K562 (cell line): ENCODE measurements at regions not wholly inside any gene's neighbourhood (a gene's known extent, or its start where the extent isn't known, plus 50 kb on each side); places are given as distances from the start of the nearest gene placed in this dataset.

Experiments used
- ATAC-seq: fragments of 200-7000 bp; cut with Tn5 transposase; 3 replicates; pipeline ENCODE4 v1.9.1; 2020; ENCODE audit warnings: moderate library complexity
- BruUV-seq: library from RNA; stranded (reverse); fragments of 400-500 nt; replicated peaks from 2 replicates; lab custom pipeline; 2021; lab: Mats Ljungman, UMichigan
- CTCF ChIA-PET: fragments of 300-600 bp; formaldehyde crosslinking; extraction: SDS; loops from one replicate; lab custom pipeline; 2021; ENCODE audit warnings: low intra/inter-chr PET ratio; lab: Yijun Ruan, JAX
- POLR2A ChIA-PET: fragments of 300-600, 350-650 bp; sonication (Branson Sonifier 250); formaldehyde crosslinking; extraction: SDS; loops from one replicate; lab custom pipeline; 2021; ENCODE audit warnings: antibody characterized with exemption, inconsistent platforms; lab: Yijun Ruan, JAX
- DNase-seq, 4 experiments: peaks; one replicate each; pipeline versions ENCODE4 v3.0.0 to v3.0.0-alpha.2; 2011 to 2018; ENCODE audit warnings: low spot score in 3 of 4, mixed read lengths in 3 of 4; ENCODE audit errors: extremely low read depth in 1 of 4
- FAIRE-seq: peaks from 2 replicates; lab custom pipeline; 2011; peaks lifted over from hg19 to GRCh38; lab: Jason Lieb, UNC
- H2AFZ ChIP-seq: 2 replicates; pipeline ENCODE4 v1.6.0; 2011; ENCODE audit warnings: low read depth, low read length, control low read depth, inconsistent platforms
- H3K27ac ChIP-seq: fragments of 200-600 bp; 3 replicates; pipeline ENCODE4 v1.8.0; 2011; ENCODE audit warnings: low read depth, mild to moderate bottlenecking, control low read depth, inconsistent platforms, low read length, moderate library complexity, mixed read lengths; ENCODE audit errors: extremely low read depth
- H3K27me3 ChIP-seq, 2 experiments: fragments of 300-600 bp in 1 of 2; 2 replicates in 1 of 2; 3 replicates in 1 of 2; pipeline versions ENCODE4 v1.6.0 to v1.8.0; 2011; ENCODE audit warnings: inconsistent platforms in 2 of 2, low read length in 2 of 2, mild to moderate bottlenecking in 1 of 2, mixed read lengths in 1 of 2, moderate library complexity in 1 of 2; ENCODE audit not compliant: control insufficient read depth in 2 of 2, insufficient read depth in 2 of 2
- H3K36me3 ChIP-seq: fragments of 300-600 bp; 3 replicates; pipeline ENCODE4 v1.8.0; 2011; ENCODE audit warnings: mild to moderate bottlenecking, low read length, inconsistent platforms; ENCODE audit not compliant: control insufficient read depth, insufficient read depth
- H3K4me1 ChIP-seq, 2 experiments: fragments of 200-600 bp in 1 of 2; replicated peaks in 1 of 2; 2 replicates in 1 of 2; 3 replicates in 1 of 2; pipeline versions ENCODE4 v1.5.1 to v1.8.0; 2011; ENCODE audit warnings: inconsistent platforms in 2 of 2, low read length in 2 of 2, mild to moderate bottlenecking in 1 of 2, mixed read lengths in 1 of 2, moderate library complexity in 1 of 2; ENCODE audit not compliant: control insufficient read depth in 2 of 2, insufficient read depth in 2 of 2
- H3K4me2 ChIP-seq: 2 replicates; pipeline ENCODE4 v1.6.1; 2011; ENCODE audit warnings: low read length, control low read depth, inconsistent platforms, mixed read lengths; ENCODE audit not compliant: insufficient read depth
- H3K4me3 ChIP-seq: fragments of 200-600 bp; sonication (generic), shearing (Covaris generic); 2 replicates; pipeline ENCODE4 v1.5.1; 2016; ENCODE audit warnings: control low read depth, inconsistent platforms
- H3K79me2 ChIP-seq: fragments of 200-600 bp; 3 replicates; pipeline ENCODE4 v1.8.0; 2011; ENCODE audit warnings: low read length, inconsistent platforms; ENCODE audit not compliant: control insufficient read depth, insufficient read depth
- H3K9ac ChIP-seq, 2 experiments: 2 replicates each; pipeline versions ENCODE4 v1.6.0 to v1.6.1; 2011; ENCODE audit warnings: low read depth in 2 of 2, low read length in 2 of 2, control low read depth in 1 of 2, inconsistent platforms in 1 of 2, mild to moderate bottlenecking in 1 of 2, mixed read lengths in 1 of 2; ENCODE audit not compliant: insufficient read depth in 1 of 2
- H3K9me1 ChIP-seq: one replicate; pipeline ENCODE4 v1.6.0; 2011; ENCODE audit warnings: inconsistent platforms, mild to moderate bottlenecking, low read length, moderate library complexity; ENCODE audit not compliant: control insufficient read depth, insufficient read depth
- H3K9me3 ChIP-seq: replicated peaks from 2 replicates; pipeline ENCODE4 v1.5.1; 2011; ENCODE audit warnings: low read depth, low read length, inconsistent platforms; ENCODE audit not compliant: control insufficient read depth, insufficient read depth
- H4K20me1 ChIP-seq: replicated peaks from 2 replicates; pipeline ENCODE4 v1.6.1; 2011; ENCODE audit warnings: low read length, inconsistent platforms, mixed read lengths; ENCODE audit not compliant: control insufficient read depth, insufficient read depth
- CREM ChIP-seq: IDR thresholded peaks from 2 replicates; pipeline ENCODE4 v1.6.1; 2014; ENCODE audit warnings: antibody characterized with exemption, low read depth
- MTA2 ChIP-seq: fragments of 450-650 bp; IDR thresholded peaks from 2 replicates; pipeline ENCODE4 v1.6.1; 2016; ENCODE audit warnings: low read depth
- SIX5 ChIP-seq, 2 experiments: IDR thresholded peaks; 2 replicates each; pipeline ENCODE4 v1.6.1; 2011; ENCODE audit warnings: low read length in 2 of 2, borderline replicate concordance in 1 of 2, low read depth in 1 of 2, mild to moderate bottlenecking in 1 of 2, moderate library complexity in 1 of 2; ENCODE audit not compliant: insufficient read depth in 1 of 2
- XRCC5 ChIP-seq: fragments of 200-400 bp; formaldehyde crosslinking; IDR thresholded peaks from 2 replicates; pipeline ENCODE4 v1.6.1; 2017; ENCODE audit warnings: low read depth, mild to moderate bottlenecking, low read length
- ZFP1 ChIP-seq: fragments of 450-650 bp; formaldehyde crosslinking; IDR thresholded peaks from 2 replicates; pipeline ENCODE4 v1.4.0; 2020; ENCODE audit warnings: mild to moderate bottlenecking, mixed read lengths
- WGBS: fragments of 100-300 bp; shearing (Covaris generic); methylation state at CpG from one replicate; pipeline ENCODE4 v1.1.6; 2016; ENCODE audit warnings: low coverage, mixed read lengths; ENCODE audit not compliant: insufficient coverage; ENCODE audit errors: missing lambda C conversion rate; 5-methylcytosine and 5-hydroxymethylcytosine counted together
- in situ Hi-C: fragments of 300-500 bp; cut with MboI; formaldehyde crosslinking; loops from 4 replicates; pipeline ENCODE4 v1.15.0; 2018; ENCODE audit warnings: inconsistent platforms, mixed read lengths
- intact Hi-C: fragments of 100-400 bp; cut with micrococcal nuclease; formaldehyde crosslinking; loops from 2 replicates; pipeline ENCODE4 v1.14.2; 2022
- TF ChIP-seq, protein P1 (sequence below): sonication (generic); formaldehyde crosslinking; IDR thresholded peaks from 2 replicates; pipeline ENCODE4 v1.9.0; 2022; ENCODE audit warnings: mild to moderate bottlenecking, missing genetic modification reagents
- TF ChIP-seq, protein P2 (sequence below), 2 experiments: fragments of 450-650 bp in 1 of 2; sonication (generic) in 1 of 2; formaldehyde crosslinking; conservative IDR thresholded peaks; 2 replicates each; pipeline versions ENCODE4 v1.4.0 to v1.8.1; 2020 to 2022; ENCODE audit warnings: mild to moderate bottlenecking in 1 of 2, missing genetic modification reagents in 1 of 2
- TF ChIP-seq, protein P3 (sequence below): IDR thresholded peaks from 2 replicates; pipeline ENCODE4 v1.6.1; 2011; ENCODE audit not compliant: insufficient read length; ENCODE audit errors: extremely low read depth
- TF ChIP-seq, protein P4 (sequence below): fragments of 250-450 bp; sonication (Bioruptor Pico); IDR thresholded peaks from 2 replicates; pipeline ENCODE4 v1.5.0; 2021
- TF ChIP-seq, protein P5 (sequence below), 2 experiments: IDR thresholded peaks; 2 replicates each; pipeline ENCODE4 v1.6.1; 2011; ENCODE audit warnings: borderline replicate concordance in 1 of 2, control low read depth in 1 of 2, low read depth in 1 of 2, low read length in 1 of 2, mild to moderate bottlenecking in 1 of 2, mixed read lengths in 1 of 2, moderate library complexity in 1 of 2; ENCODE audit not compliant: insufficient read depth in 1 of 2, insufficient read length in 1 of 2, poor library complexity in 1 of 2, severe bottlenecking in 1 of 2; ENCODE audit errors: extremely low read depth in 1 of 2

DNA sequence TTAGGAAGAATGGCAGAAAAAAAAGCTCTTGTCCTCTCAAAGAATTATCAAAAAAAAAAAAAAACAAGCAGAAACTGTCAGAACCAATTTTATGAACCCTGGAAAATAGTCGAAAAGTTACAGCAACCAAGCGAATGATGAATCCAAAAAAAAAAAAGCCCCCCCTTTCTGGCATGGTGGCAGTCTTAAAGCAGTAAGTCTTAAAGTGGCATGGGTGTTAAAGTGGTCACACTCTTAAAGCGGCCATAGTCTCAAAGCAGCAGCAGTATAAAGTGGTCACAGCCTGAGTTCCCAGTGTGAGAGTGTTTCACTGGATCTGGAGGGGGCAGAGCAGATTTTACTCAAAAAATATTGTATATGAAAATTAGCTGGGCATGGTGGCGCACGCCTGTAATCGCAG, 96.8 kb upstream of the RAB18 start:
- Histone ChIP-seq H4K20me1 (no peaks in the 10 kb centered on the region), H3K9ac (no peak overlapping the region), H3K4me3 (no peak overlapping the region), H3K9me1 (no peaks in the 10 kb centered on the region), H3K9me3 (no peaks in the 10 kb centered on the region), H3K79me2 (no peaks in the 10 kb centered on the region), H3K27ac (no peak overlapping the region), H3K4me2 (no peak overlapping the region), H3K27me3 (peaks cover 0 to 5% of the 10 kb centered on the region in 2 experiments; a peak in 2 of 5 replicates), H3K4me1 (no peaks in the 10 kb centered on the region), H2AFZ (no peak overlapping the region), H3K36me3 (no peaks in the 10 kb centered on the region)
- ATAC-seq: no peak
- no TSS peak for BruUV-seq
- FAIRE-seq: no peak
- 2% methylated on average over 6 of the region's 6 CpGs for WGBS
- POLR2A ChIA-PET: no interaction called here
- DNase-seq: no peak
- TF ChIP-seq, protein P1, sequence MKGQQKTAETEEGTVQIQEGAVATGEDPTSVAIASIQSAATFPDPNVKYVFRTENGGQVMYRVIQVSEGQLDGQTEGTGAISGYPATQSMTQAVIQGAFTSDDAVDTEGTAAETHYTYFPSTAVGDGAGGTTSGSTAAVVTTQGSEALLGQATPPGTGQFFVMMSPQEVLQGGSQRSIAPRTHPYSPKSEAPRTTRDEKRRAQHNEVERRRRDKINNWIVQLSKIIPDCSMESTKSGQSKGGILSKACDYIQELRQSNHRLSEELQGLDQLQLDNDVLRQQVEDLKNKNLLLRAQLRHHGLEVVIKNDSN (CRISPR knock-in tag): no peak
- TF ChIP-seq CREM (no peak), MTA2 (no peak), ZFP1 (CRISPR knock-in tag) (no peak), SIX5 (IDR thresholded peaks at IDR 0.05; ENCODE audit: borderline replicate concordance in 1 of 2, insufficient read depth in 1 of 2, low read depth in 1 of 2, low read length in 2 of 2) (no peak), XRCC5 (no peak)
- TF ChIP-seq, protein P2, sequence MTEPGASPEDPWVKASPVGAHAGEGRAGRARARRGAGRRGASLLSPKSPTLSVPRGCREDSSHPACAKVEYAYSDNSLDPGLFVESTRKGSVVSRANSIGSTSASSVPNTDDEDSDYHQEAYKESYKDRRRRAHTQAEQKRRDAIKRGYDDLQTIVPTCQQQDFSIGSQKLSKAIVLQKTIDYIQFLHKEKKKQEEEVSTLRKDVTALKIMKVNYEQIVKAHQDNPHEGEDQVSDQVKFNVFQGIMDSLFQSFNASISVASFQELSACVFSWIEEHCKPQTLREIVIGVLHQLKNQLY (CRISPR knock-in tag; conservative IDR thresholded peaks at IDR 0.05): no peak
- TF ChIP-seq, protein P3, sequence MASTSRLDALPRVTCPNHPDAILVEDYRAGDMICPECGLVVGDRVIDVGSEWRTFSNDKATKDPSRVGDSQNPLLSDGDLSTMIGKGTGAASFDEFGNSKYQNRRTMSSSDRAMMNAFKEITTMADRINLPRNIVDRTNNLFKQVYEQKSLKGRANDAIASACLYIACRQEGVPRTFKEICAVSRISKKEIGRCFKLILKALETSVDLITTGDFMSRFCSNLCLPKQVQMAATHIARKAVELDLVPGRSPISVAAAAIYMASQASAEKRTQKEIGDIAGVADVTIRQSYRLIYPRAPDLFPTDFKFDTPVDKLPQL: no peak
- TF ChIP-seq, protein P4, sequence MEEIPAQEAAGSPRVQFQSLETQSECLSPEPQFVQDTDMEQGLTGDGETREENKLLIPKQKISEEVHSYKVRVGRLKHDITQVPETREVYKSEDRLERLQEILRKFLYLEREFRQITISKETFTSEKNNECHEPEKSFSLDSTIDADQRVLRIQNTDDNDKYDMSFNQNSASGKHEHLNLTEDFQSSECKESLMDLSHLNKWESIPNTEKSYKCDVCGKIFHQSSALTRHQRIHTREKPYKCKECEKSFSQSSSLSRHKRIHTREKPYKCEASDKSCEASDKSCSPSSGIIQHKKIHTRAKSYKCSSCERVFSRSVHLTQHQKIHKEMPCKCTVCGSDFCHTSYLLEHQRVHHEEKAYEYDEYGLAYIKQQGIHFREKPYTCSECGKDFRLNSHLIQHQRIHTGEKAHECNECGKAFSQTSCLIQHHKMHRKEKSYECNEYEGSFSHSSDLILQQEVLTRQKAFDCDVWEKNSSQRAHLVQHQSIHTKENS: no peak
- TF ChIP-seq, protein P5, sequence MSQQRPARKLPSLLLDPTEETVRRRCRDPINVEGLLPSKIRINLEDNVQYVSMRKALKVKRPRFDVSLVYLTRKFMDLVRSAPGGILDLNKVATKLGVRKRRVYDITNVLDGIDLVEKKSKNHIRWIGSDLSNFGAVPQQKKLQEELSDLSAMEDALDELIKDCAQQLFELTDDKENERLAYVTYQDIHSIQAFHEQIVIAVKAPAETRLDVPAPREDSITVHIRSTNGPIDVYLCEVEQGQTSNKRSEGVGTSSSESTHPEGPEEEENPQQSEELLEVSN (IDR thresholded peaks at IDR 0.05; ENCODE audit: borderline replicate concordance in 1 of 2, extremely low read depth in 1 of 2, insufficient read depth in 1 of 2, insufficient read length in 1 of 2, low read depth in 1 of 2, low read length in 1 of 2, poor library complexity in 1 of 2, severe bottlenecking in 1 of 2): no peak
- intact Hi-C loops (no loop called here), in situ Hi-C loops (no loop called here)
- CTCF ChIA-PET: no interaction called here
